Endothelial cell of umbilical vein (primary cell): ENCODE measurements at regions not wholly inside any gene's neighbourhood (a gene's known extent, or its start where the extent isn't known, plus 50 kb on each side); places are given as distances from the start of the nearest gene placed in this dataset.

Source experiments
- EZH2 ChIP-seq: IDR thresholded peaks from 2 replicates; pipeline ENCODE4 v1.6.1; 2012; ENCODE audit warnings: borderline replicate concordance, low read depth, mild to moderate bottlenecking, moderate library complexity, low read length, inconsistent platforms; ENCODE audit not compliant: severe bottlenecking
- FOS ChIP-seq: IDR thresholded peaks from 2 replicates; pipeline ENCODE4 v1.6.1; 2011; ENCODE audit warnings: mild to moderate bottlenecking, low read length, moderate library complexity, borderline replicate concordance; ENCODE audit not compliant: insufficient read depth
- POLR2A ChIP-seq: IDR thresholded peaks from 2 replicates; pipeline ENCODE4 v1.6.1; 2012; ENCODE audit warnings: low read depth, mild to moderate bottlenecking, control low read depth, low read length
- POLR2AphosphoS5 ChIP-seq: IDR thresholded peaks from 2 replicates; pipeline ENCODE4 v1.6.1; 2012; ENCODE audit warnings: low read depth, mild to moderate bottlenecking, control low read depth, low read length, moderate library complexity; ENCODE audit not compliant: insufficient read depth
- TF ChIP-seq, protein P1 (sequence below), 2 donors: IDR thresholded peaks; 1 replicate in 1 of 2; 2 replicates in 1 of 2; pipeline ENCODE4 v1.5.1; 2011; ENCODE audit warnings: low read length in 2 of 2, mild to moderate bottlenecking in 2 of 2, moderate library complexity in 2 of 2, control low read depth in 1 of 2, inconsistent platforms in 1 of 2, low read depth in 1 of 2; ENCODE audit not compliant: insufficient read depth in 1 of 2; ENCODE audit errors: extremely low read depth in 1 of 2
- TF ChIP-seq, protein P2 (sequence below): IDR thresholded peaks from 2 replicates; pipeline ENCODE4 v1.6.1; 2011; ENCODE audit not compliant: insufficient read depth, insufficient read length

DNA sequence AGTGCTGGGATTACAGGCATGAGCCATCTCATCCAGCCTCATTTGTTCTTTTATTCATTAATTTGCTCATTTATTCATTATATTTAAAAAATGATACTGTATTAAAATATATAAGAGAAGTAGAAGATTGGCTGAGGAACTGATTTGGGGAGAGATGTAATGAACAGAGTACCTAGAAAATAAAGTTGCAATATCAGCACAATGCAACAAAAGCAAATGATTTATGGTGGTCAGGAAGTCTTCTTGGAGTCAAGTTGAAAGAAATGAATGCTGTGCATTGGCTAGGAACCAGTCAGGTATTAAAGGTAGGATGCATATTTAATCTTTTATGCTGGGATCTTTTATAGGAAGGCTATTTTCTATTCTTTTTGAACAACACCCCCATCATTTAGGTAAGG is 152.2 kb downstream of the C3orf38 start:
- TF ChIP-seq, protein P1, sequence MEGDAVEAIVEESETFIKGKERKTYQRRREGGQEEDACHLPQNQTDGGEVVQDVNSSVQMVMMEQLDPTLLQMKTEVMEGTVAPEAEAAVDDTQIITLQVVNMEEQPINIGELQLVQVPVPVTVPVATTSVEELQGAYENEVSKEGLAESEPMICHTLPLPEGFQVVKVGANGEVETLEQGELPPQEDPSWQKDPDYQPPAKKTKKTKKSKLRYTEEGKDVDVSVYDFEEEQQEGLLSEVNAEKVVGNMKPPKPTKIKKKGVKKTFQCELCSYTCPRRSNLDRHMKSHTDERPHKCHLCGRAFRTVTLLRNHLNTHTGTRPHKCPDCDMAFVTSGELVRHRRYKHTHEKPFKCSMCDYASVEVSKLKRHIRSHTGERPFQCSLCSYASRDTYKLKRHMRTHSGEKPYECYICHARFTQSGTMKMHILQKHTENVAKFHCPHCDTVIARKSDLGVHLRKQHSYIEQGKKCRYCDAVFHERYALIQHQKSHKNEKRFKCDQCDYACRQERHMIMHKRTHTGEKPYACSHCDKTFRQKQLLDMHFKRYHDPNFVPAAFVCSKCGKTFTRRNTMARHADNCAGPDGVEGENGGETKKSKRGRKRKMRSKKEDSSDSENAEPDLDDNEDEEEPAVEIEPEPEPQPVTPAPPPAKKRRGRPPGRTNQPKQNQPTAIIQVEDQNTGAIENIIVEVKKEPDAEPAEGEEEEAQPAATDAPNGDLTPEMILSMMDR (IDR thresholded peaks at IDR 0.05; ENCODE audit: extremely low read depth in 1 of 2, insufficient read depth in 1 of 2, low read depth in 1 of 2, low read length in 2 of 2): no peak
- TF ChIP-seq FOS (no peak), POLR2A (no peak), POLR2AphosphoS5 (no peak), EZH2 (no peak)
- TF ChIP-seq, protein P2, sequence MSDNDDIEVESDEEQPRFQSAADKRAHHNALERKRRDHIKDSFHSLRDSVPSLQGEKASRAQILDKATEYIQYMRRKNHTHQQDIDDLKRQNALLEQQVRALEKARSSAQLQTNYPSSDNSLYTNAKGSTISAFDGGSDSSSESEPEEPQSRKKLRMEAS: no peak
